ENCODE measurements at regions not wholly inside any gene's neighbourhood (a gene's known extent, or its start where the extent isn't known, plus 50 kb on each side); places are given as distances from the start of the nearest gene placed in this dataset.

GRCh38 chr16:51853586-51853985, 693.4 kb downstream of the TOX3 start:
- TF ChIP-seq CTCF (IDR thresholded peaks at IDR 0.05; ENCODE audit: low read depth, low read length): no peak
- TF ChIP-seq EZH2phosphoT487 (IDR thresholded peaks at IDR 0.05; ENCODE audit: low read depth): no peak
- Histone ChIP-seq H3K79me2 (ENCODE audit: low read length) (no peaks in the 10 kb centered on the region), H3K4me2 (ENCODE audit: low read length) (no peak overlapping the region), H2AFZ (ENCODE audit: low read depth, low read length) (no peak overlapping the region), H3K4me1 (ENCODE audit: low read length) (no peaks in the 10 kb centered on the region), H3K27ac (ENCODE audit: low read length) (no peak overlapping the region), H3K36me3 (replicated peaks; ENCODE audit: low read depth, low read length) (no peaks in the 10 kb centered on the region), H3K9me3 (ENCODE audit: insufficient read depth, low read length) (no peaks in the 10 kb centered on the region), H3K9ac (ENCODE audit: low read length) (no peak overlapping the region), H4K20me1 (ENCODE audit: insufficient read depth, low read length) (no peaks in the 10 kb centered on the region), H3K4me3 (ENCODE audit: low read length) (no peak overlapping the region), H3K27me3 (ENCODE audit: low read depth, low read length) (no peaks in the 10 kb centered on the region)

- no peak overlapping the region for H3K9ac ChIP-seq (ENCODE audit: low read length)
- no peaks in the 10 kb centered on the region for H3K27me3 ChIP-seq (ENCODE audit: low read depth, low read length)
- H3K79me2 ChIP-seq (ENCODE audit: low read length): no peaks in the 10 kb centered on the region
- H2AFZ ChIP-seq (ENCODE audit: low read depth, low read length): no peak overlapping the region
- H3K27ac ChIP-seq (ENCODE audit: low read length): no peak overlapping the region
- H4K20me1 ChIP-seq (ENCODE audit: insufficient read depth, low read length): no peaks in the 10 kb centered on the region
- TF ChIP-seq CTCF (IDR thresholded peaks at IDR 0.05; ENCODE audit: low read depth, low read length) (no peak), EZH2phosphoT487 (IDR thresholded peaks at IDR 0.05; ENCODE audit: low read depth) (no peak)
- no peak overlapping the region for H3K4me2 ChIP-seq (ENCODE audit: low read length)
- H3K9me3 ChIP-seq (ENCODE audit: insufficient read depth, low read length): no peaks in the 10 kb centered on the region
- no peaks in the 10 kb centered on the region for H3K4me1 ChIP-seq (ENCODE audit: low read length)
- H3K4me3 ChIP-seq (ENCODE audit: low read length): no peak overlapping the region
- H3K36me3 ChIP-seq (replicated peaks; ENCODE audit: low read depth, low read length): no peaks in the 10 kb centered on the region
Measured at GRCh38 chr16:51852892-51853291, 694.1 kb downstream of the TOX3 start.

- Histone ChIP-seq H3K79me2 (ENCODE audit: low read length) (no peaks in the 10 kb centered on the region), H3K9ac (ENCODE audit: low read length) (no peak overlapping the region), H3K27ac (ENCODE audit: low read length) (no peak overlapping the region), H4K20me1 (ENCODE audit: insufficient read depth, low read length) (no peaks in the 10 kb centered on the region), H3K36me3 (replicated peaks; ENCODE audit: low read depth, low read length) (no peaks in the 10 kb centered on the region), H3K4me3 (ENCODE audit: low read length) (no peak overlapping the region), H3K4me2 (ENCODE audit: low read length) (no peak overlapping the region), H2AFZ (ENCODE audit: low read depth, low read length) (no peak overlapping the region), H3K4me1 (ENCODE audit: low read length) (no peaks in the 10 kb centered on the region), H3K9me3 (ENCODE audit: insufficient read depth, low read length) (no peaks in the 10 kb centered on the region), H3K27me3 (ENCODE audit: low read depth, low read length) (no peaks in the 10 kb centered on the region)
- TF ChIP-seq CTCF (IDR thresholded peaks at IDR 0.05; ENCODE audit: low read depth, low read length) (no peak), EZH2phosphoT487 (IDR thresholded peaks at IDR 0.05; ENCODE audit: low read depth) (no peak)
Measured at GRCh38 chr16:51851111-51851510, 695.8 kb downstream of the TOX3 start.

- H2AFZ ChIP-seq (ENCODE audit: low read depth, low read length): no peak overlapping the region
- H3K27ac ChIP-seq (ENCODE audit: low read length): no peak overlapping the region
- H3K27me3 ChIP-seq (ENCODE audit: low read depth, low read length): no peaks in the 10 kb centered on the region
- no peaks in the 10 kb centered on the region for H3K79me2 ChIP-seq (ENCODE audit: low read length)
- H3K36me3 ChIP-seq (replicated peaks; ENCODE audit: low read depth, low read length): no peaks in the 10 kb centered on the region
- no peak overlapping the region for H3K4me3 ChIP-seq (ENCODE audit: low read length)
- H3K9ac ChIP-seq (ENCODE audit: low read length): no peak overlapping the region
- H4K20me1 ChIP-seq (ENCODE audit: insufficient read depth, low read length): no peaks in the 10 kb centered on the region
- no peaks in the 10 kb centered on the region for H3K9me3 ChIP-seq (ENCODE audit: insufficient read depth, low read length)
- no peaks in the 10 kb centered on the region for H3K4me1 ChIP-seq (ENCODE audit: low read length)
- TF ChIP-seq EZH2phosphoT487 (IDR thresholded peaks at IDR 0.05; ENCODE audit: low read depth): no peak
- TF ChIP-seq CTCF (IDR thresholded peaks at IDR 0.05; ENCODE audit: low read depth, low read length): no peak
- H3K4me2 ChIP-seq (ENCODE audit: low read length): no peak overlapping the region
Measured at GRCh38 chr16:51849715-51850114, 697.2 kb downstream of the TOX3 start.
